ENCODE measurements at regions not wholly inside any gene's neighbourhood (a gene's known extent, or its start where the extent isn't known, plus 50 kb on each side); places are given as distances from the start of the nearest gene placed in this dataset.
"Not testable (repeated sequence)": the region's sequence is repeated elsewhere in the genome, so short reads cannot be mapped to it uniquely, and the experiment has no call there.

- no peak for DNase-seq
Measured at GRCh38 chr12:72168851-72169250, 103.3 kb upstream of the TRHDE start.

GRCh38 chr12:72173974-72174373, 98.2 kb upstream of the TRHDE start:
- no peak for DNase-seq

- no peak for DNase-seq
Measured at GRCh38 chr12:72178244-72178643, 93.9 kb upstream of the TRHDE start.

GRCh38 chr12:72178871-72179270, 93.3 kb upstream of the TRHDE start:
- DNase-seq: no peak

- no peak for DNase-seq
Measured at GRCh38 chr12:72179841-72180240, 92.3 kb upstream of the TRHDE start.

- DNase-seq: not testable (repeated sequence)
Measured at GRCh38 chr12:72184971-72185533, 87.1 kb upstream of the TRHDE start.

GRCh38 chr12:72189266-72189665, 82.9 kb upstream of the TRHDE start:
- no peak for DNase-seq

- no peak for DNase-seq
Measured at GRCh38 chr12:72191761-72192160, 80.4 kb upstream of the TRHDE start.

- no peak for DNase-seq
Measured at GRCh38 chr12:72197790-72198189, 74.4 kb upstream of the TRHDE start.

- no peak for DNase-seq
Measured at GRCh38 chr12:72201457-72201856, 70.7 kb upstream of the TRHDE start.

GRCh38 chr12:72203764-72204335, 68.3 kb upstream of the TRHDE start:
- DNase-seq: no peak

GRCh38 chr12:72207079-72207478, 65.1 kb upstream of the TRHDE start:
- no peak for DNase-seq

- DNase-seq: no peak
Measured at GRCh38 chr12:72207486-72208409, 64.4 kb upstream of the TRHDE start.

- DNase-seq: no peak
Measured at GRCh38 chr12:72209086-72209485, 63.1 kb upstream of the TRHDE start.

GRCh38 chr12:72214163-72214562, 58.0 kb upstream of the TRHDE start:
- DNase-seq: no peak

GRCh38 chr12:72215287-72215686, 56.9 kb upstream of the TRHDE start:
- DNase-seq: not testable (repeated sequence)

- DNase-seq: no peak
Measured at GRCh38 chr12:72219937-72220336, 52.2 kb upstream of the TRHDE start.
